ENCODE measurements at regions not wholly inside any gene's neighbourhood (a gene's known extent, or its start where the extent isn't known, plus 50 kb on each side); places are given as distances from the start of the nearest gene placed in this dataset.

DNA sequence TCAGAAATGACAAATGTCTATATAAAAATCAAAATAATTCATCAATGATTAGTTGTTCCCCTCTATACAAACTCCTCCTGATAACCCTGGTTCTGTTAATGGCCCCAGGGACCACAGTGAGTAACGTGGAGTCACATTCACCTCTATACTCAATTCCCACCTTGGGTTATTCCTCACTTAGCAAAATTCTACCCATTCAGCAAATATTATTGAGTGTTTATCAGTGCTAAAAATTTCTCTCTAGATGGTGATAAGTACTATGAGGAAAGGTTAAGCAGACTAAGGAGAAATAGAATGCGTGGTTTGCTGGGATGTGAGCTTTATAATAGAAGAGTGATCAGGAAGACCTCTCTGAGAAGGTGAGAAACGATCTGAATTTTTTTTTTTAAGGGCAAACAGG is 1124.5 kb downstream of the BCL11A start:
- TF ChIP-seq, protein P1, sequence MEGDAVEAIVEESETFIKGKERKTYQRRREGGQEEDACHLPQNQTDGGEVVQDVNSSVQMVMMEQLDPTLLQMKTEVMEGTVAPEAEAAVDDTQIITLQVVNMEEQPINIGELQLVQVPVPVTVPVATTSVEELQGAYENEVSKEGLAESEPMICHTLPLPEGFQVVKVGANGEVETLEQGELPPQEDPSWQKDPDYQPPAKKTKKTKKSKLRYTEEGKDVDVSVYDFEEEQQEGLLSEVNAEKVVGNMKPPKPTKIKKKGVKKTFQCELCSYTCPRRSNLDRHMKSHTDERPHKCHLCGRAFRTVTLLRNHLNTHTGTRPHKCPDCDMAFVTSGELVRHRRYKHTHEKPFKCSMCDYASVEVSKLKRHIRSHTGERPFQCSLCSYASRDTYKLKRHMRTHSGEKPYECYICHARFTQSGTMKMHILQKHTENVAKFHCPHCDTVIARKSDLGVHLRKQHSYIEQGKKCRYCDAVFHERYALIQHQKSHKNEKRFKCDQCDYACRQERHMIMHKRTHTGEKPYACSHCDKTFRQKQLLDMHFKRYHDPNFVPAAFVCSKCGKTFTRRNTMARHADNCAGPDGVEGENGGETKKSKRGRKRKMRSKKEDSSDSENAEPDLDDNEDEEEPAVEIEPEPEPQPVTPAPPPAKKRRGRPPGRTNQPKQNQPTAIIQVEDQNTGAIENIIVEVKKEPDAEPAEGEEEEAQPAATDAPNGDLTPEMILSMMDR (IDR thresholded peaks at IDR 0.05): no peak
- no peak for TF ChIP-seq POLR2A (IDR thresholded peaks at IDR 0.05)
